Bronchial epithelial cell (primary cell): ENCODE measurements at regions not wholly inside any gene's neighbourhood (a gene's known extent, or its start where the extent isn't known, plus 50 kb on each side); places are given as distances from the start of the nearest gene placed in this dataset.
"Not testable (repeated sequence)": the region's sequence is repeated elsewhere in the genome, so short reads cannot be mapped to it uniquely, and the experiment has no call there.

Experiments used
- DNase-seq: peaks from one replicate; pipeline ENCODE4 v3.0.0-alpha.2; 2010; ENCODE audit warnings: low read depth
- FAIRE-seq: peaks from 2 replicates; lab custom pipeline; 2011; peaks lifted over from hg19 to GRCh38; lab: Jason Lieb, UNC
- H3K27me3 ChIP-seq: 2 replicates; pipeline ENCODE4 v1.5.1; 2011; ENCODE audit warnings: low read length; ENCODE audit not compliant: control insufficient read depth, insufficient read depth
- H3K36me3 ChIP-seq: 2 replicates; pipeline ENCODE4 v1.5.1; 2011; ENCODE audit warnings: low read length; ENCODE audit not compliant: control insufficient read depth, insufficient read depth
- H3K4me3 ChIP-seq: 2 replicates; pipeline ENCODE4 v1.5.1; 2011; ENCODE audit warnings: mild to moderate bottlenecking, low read depth, low read length, control low read depth
- TF ChIP-seq, protein P1 (sequence below): IDR thresholded peaks from 2 replicates; pipeline ENCODE4 v1.5.1; 2011; ENCODE audit warnings: mild to moderate bottlenecking, moderate library complexity, low read length, control low read depth, inconsistent platforms; ENCODE audit not compliant: insufficient read depth, severe bottlenecking

DNA sequence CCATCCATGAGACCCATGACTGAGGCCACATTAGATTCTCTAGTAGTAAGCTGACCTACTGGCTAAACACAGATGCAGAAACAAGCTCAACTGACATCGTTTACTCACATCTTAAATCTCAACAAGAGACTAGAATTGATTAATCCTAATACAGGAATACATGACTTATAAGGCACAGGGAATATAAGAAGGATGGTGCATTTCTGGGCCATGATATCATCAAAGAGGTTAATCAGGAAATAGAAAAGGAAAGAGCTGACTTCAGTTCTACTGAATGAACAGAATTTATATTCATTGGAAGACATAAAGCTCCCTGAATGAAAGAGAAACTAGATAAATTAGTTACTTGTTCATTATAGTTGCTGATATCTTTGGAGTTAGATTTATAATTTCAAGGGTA is 1406.5 kb downstream of the STIM2 start:
- Histone ChIP-seq H3K36me3 (no peaks in the 10 kb centered on the region), H3K4me3 (no peak overlapping the region), H3K27me3 (no peaks in the 10 kb centered on the region)
- TF ChIP-seq, protein P1, sequence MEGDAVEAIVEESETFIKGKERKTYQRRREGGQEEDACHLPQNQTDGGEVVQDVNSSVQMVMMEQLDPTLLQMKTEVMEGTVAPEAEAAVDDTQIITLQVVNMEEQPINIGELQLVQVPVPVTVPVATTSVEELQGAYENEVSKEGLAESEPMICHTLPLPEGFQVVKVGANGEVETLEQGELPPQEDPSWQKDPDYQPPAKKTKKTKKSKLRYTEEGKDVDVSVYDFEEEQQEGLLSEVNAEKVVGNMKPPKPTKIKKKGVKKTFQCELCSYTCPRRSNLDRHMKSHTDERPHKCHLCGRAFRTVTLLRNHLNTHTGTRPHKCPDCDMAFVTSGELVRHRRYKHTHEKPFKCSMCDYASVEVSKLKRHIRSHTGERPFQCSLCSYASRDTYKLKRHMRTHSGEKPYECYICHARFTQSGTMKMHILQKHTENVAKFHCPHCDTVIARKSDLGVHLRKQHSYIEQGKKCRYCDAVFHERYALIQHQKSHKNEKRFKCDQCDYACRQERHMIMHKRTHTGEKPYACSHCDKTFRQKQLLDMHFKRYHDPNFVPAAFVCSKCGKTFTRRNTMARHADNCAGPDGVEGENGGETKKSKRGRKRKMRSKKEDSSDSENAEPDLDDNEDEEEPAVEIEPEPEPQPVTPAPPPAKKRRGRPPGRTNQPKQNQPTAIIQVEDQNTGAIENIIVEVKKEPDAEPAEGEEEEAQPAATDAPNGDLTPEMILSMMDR: no peak
- peak; percentile 59 for DNase-seq
- FAIRE-seq: no peak

DNA sequence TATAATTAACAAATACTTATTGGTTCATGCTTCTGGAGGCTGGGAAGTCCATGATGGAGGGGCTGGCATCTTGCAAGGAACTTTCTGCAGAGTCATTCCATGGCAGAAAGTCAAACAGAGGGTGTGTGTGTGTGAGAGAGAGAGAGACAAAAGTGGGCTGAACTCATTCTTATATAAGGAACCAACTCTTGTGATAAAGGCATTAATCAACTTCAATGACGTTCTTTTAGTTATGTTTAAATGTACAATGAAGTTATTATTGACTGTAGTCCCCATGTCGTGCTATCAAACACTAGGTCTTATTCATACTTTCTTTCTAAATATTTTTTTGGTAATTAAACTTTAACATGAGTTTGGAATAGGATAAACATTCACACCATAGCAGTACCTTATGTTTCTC is 1408.8 kb downstream of the STIM2 start:
- Histone ChIP-seq H3K4me3 (no peak overlapping the region), H3K36me3 (no peaks in the 10 kb centered on the region), H3K27me3 (no peaks in the 10 kb centered on the region)
- DNase-seq (no peak), FAIRE-seq (no peak)
- TF ChIP-seq, protein P1: no peak

DNA sequence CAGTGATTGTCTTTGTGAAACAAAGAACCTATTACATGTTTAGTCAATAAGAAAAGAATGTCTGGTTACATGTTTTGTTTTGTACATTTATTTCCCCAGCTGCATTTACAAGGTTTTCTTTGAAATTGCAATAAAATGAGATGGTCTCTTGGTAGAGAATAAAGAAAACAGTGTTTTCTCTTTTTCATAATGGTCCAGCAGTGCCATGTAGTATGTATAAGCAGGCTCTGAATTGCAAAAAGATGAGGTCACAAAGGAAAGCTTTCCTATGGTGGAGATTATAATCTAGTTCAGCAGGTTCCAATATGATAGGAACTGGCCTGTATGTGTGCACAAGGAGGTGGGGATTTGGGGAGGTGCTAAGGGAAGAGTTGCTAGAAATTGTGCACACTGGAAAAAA is 1417.3 kb downstream of the STIM2 start:
- Histone ChIP-seq H3K4me3 (no peak overlapping the region), H3K36me3 (no peaks in the 10 kb centered on the region), H3K27me3 (no peaks in the 10 kb centered on the region)
- peak; percentile 78 for DNase-seq
- FAIRE-seq: no peak
- TF ChIP-seq, protein P1: no peak

DNA sequence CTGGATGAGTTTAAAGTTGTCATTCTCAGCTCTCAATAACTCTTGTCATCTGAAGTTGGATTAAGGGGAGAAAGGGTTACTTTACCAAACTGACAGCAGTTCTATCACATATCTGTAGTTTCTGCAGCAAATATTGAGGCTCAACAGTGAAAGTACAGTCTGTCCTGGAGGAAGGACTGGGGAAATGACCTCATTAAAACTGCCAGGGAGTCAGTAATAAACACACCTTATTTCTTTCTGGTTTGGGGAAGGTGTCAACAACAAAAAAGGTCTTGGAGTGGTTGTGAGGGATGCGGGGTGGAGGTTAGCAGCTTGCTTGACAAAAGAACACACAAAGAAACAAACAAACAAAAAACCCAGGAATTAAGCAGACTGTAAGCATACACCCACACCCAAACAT is 1418.0 kb downstream of the STIM2 start:
- H3K27me3 ChIP-seq: no peaks in the 10 kb centered on the region
- DNase-seq: peak; percentile 36
- no peaks in the 10 kb centered on the region for H3K36me3 ChIP-seq
- FAIRE-seq: no peak
- TF ChIP-seq, protein P1: no peak
- H3K4me3 ChIP-seq: no peak overlapping the region

DNA sequence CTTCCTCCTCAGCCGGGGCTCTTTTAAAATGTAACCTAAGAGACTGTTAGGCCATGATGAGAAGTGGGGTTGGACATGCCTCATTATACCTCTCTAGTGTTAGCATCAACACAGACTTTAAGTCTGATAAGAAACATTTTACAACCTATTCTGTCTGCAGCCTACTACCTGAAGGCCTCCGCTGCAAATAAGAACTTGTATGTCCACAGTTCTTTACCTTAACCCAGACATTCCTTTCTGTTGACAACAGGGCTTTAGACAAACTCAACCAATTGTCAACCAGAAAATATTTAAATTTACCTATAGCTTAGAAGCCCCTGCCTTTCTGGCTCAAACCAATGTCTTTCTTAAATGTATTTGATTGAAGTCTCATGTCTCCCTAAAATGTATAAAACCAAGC is 1418.6 kb downstream of the STIM2 start:
- no peaks in the 10 kb centered on the region for H3K36me3 ChIP-seq
- DNase-seq: peak; percentile 55

DNA sequence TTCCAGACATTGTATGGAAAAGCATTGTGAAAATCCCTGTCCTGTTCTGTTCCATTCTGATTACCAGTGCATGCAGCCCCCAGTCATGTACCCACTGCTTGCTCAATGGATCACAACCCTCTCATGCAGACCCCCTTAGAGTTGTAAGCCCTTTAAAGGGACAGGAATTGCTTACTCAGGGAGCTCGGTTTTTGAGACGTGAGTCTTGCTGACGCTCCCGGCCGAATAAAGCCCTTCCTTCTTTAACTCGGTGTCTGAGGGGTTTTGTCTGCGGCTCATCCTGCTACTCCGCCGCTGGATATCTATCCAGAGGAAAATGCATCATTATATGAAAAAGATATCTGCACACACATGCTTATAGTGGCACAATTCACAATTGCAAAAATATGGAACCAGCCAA is 1425.6 kb downstream of the STIM2 start:
- DNase-seq, FAIRE-seq, H3K36me3 ChIP-seq, H3K27me3 ChIP-seq, H3K4me3 ChIP-seq: not testable (repeated sequence)

More for the DNA sequence above, 1418.6 kb downstream of the STIM2 start:
- TF ChIP-seq, protein P1: no peak
- FAIRE-seq: no peak
- Histone ChIP-seq H3K27me3 (no peaks in the 10 kb centered on the region), H3K4me3 (no peak overlapping the region)
